22Rv1 (cell line): ENCODE measurements at regions not wholly inside any gene's neighbourhood (a gene's known extent, or its start where the extent isn't known, plus 50 kb on each side); places are given as distances from the start of the nearest gene placed in this dataset.
"Not testable (repeated sequence)": the region's sequence is repeated elsewhere in the genome, so short reads cannot be mapped to it uniquely, and the experiment has no call there.

Source experiments
- CTCF ChIP-seq: fragments of 450-650 bp; IDR thresholded peaks from 2 replicates; pipeline ENCODE4 v1.5.1; 2017; ENCODE audit warnings: mild to moderate bottlenecking
- ZFX ChIP-seq: fragments of 450-650 bp; IDR thresholded peaks from 2 replicates; pipeline ENCODE4 v1.6.1; 2017; ENCODE audit warnings: antibody characterized with exemption, borderline replicate concordance

GRCh38 chr18:60018134-60018533, 118.3 kb downstream of the PMAIP1 start:
- not testable (repeated sequence) for TF ChIP-seq CTCF, ZFX
